Umbilical cord (tissue), 1 donor: ENCODE measurements at regions not wholly inside any gene's neighbourhood (a gene's known extent, or its start where the extent isn't known, plus 50 kb on each side); places are given as distances from the start of the nearest gene placed in this dataset.

Experiments used
- DNase-seq: peaks from one replicate; pipeline ENCODE4 v3.0.0-alpha.2; 2015; ENCODE audit warnings: low spot score

GRCh38 chr7:12783421-12784095, 96.1 kb downstream of the ARL4A start:
- DNase-seq, result no peak

GRCh38 chr7:12785473-12785872, 98.0 kb downstream of the ARL4A start:
- DNase-seq, result no peak

GRCh38 chr7:12786494-12786893, 99.1 kb downstream of the ARL4A start:
- no peak for DNase-seq

GRCh38 chr7:12788171-12788570, 100.7 kb downstream of the ARL4A start:
- DNase-seq, result no peak

- DNase-seq, result no peak
These were observed 101.2 kb downstream of the ARL4A start for GRCh38 chr7:12788591-12788990.

GRCh38 chr7:12794722-12795302, 107.4 kb downstream of the ARL4A start:
- DNase-seq, result no peak

GRCh38 chr7:12796397-12797127, 109.1 kb downstream of the ARL4A start:
- DNase-seq, result no peak

- peak; percentile 27 for DNase-seq
These were observed 113.1 kb downstream of the ARL4A start for GRCh38 chr7:12800486-12800885.

GRCh38 chr7:12801107-12801506, 113.7 kb downstream of the ARL4A start:
- no peak for DNase-seq

- no peak for DNase-seq
These were observed 114.6 kb downstream of the ARL4A start for GRCh38 chr7:12802070-12802469.

GRCh38 chr7:12803542-12803941, 116.1 kb downstream of the ARL4A start:
- DNase-seq, result no peak

- no peak for DNase-seq
These were observed 118.1 kb downstream of the ARL4A start for GRCh38 chr7:12805518-12805928.

GRCh38 chr7:12805957-12806356, 118.5 kb downstream of the ARL4A start:
- DNase-seq, result peak; percentile 9

- no peak for DNase-seq
These were observed 122.0 kb downstream of the ARL4A start for GRCh38 chr7:12809476-12809875.

- no peak for DNase-seq
These were observed 124.7 kb downstream of the ARL4A start for GRCh38 chr7:12812111-12812510.

GRCh38 chr7:12814107-12814506, 126.7 kb downstream of the ARL4A start:
- no peak for DNase-seq

GRCh38 chr7:12814828-12815227, 127.4 kb downstream of the ARL4A start:
- no peak for DNase-seq

- DNase-seq, result no peak
These were observed 128.0 kb downstream of the ARL4A start for GRCh38 chr7:12815426-12815825.

- no peak for DNase-seq
These were observed 128.4 kb downstream of the ARL4A start for GRCh38 chr7:12815871-12816270.

GRCh38 chr7:12820777-12821176, 133.3 kb downstream of the ARL4A start:
- DNase-seq, result no peak

GRCh38 chr7:12821746-12822145, 134.3 kb downstream of the ARL4A start:
- DNase-seq, result no peak

GRCh38 chr7:12826079-12826478, 138.6 kb downstream of the ARL4A start:
- no peak for DNase-seq

GRCh38 chr7:12827219-12827821, 139.9 kb downstream of the ARL4A start:
- DNase-seq, result no peak
